ENCODE measurements at regions not wholly inside any gene's neighbourhood (a gene's known extent, or its start where the extent isn't known, plus 50 kb on each side); places are given as distances from the start of the nearest gene placed in this dataset.

DNA sequence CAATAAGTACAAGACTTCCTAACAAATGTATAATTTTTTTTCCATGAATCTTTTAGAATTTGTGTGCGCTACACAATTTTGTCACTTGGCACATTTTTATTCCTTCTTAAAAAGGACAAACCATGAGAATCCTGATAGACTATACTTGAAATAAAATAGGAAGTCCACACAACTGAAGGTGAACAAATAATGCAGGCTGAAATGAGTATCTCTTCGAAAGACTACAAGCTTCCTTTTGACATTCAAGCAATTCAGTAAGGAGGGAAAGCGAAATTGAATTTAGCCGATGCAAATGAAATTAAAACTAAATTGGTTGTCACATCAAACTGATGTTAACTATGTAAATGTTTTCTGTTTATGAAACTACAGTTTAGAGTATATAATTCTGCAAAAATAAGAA is 374.4 kb upstream of the CCNH start:
- TF ChIP-seq EZH2phosphoT487 (IDR thresholded peaks at IDR 0.05; ENCODE audit: insufficient read depth, low read depth) (no peak), EZH2 (IDR thresholded peaks at IDR 0.05; ENCODE audit: insufficient read depth, poor library complexity, severe bottlenecking) (no peak)

Measured in GM23248 (cell line).